NCI-H2029 (cell line): ENCODE measurements at regions not wholly inside any gene's neighbourhood (a gene's known extent, or its start where the extent isn't known, plus 50 kb on each side); places are given as distances from the start of the nearest gene placed in this dataset.

Experiments used
- DNase-seq: peaks from one replicate; lab custom pipeline; 2025; lab: John Stamatoyannopoulos, UW

DNA sequence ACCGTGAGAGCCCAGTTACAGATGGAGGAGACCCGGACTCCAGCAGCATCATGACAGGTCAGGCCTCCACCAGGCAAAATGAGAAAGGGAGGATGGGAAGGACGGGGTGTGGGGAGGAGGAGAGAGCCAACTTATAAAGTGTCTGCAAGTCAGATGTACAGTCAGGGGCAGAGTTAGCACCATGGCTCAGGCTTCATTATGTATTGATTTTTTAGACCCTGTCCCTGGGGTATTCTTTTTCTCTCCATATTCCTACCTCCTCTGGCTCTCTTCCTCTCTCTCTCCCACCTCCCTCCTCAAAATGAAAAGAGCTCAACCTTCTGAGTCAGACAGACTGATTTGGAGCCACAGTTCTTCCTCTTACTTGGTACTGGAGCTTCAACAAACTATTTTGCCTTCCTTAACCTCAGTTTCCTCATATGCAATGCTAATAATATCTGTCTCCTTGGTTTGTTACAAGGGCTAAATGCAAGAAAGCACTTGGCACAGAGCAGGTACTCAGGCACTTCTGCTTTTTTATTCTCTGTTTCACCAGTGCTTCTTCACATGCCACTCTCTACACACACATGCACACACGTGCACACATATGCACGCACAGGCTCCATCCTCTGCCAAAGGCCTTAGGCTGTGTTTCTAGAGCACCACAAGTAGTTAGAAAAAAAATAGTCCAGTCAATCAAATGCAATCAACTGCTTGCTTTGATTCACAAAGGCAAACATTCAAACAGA lies 92.3 kb upstream of the PKDCC start:
- DNase-seq = no peak

DNA sequence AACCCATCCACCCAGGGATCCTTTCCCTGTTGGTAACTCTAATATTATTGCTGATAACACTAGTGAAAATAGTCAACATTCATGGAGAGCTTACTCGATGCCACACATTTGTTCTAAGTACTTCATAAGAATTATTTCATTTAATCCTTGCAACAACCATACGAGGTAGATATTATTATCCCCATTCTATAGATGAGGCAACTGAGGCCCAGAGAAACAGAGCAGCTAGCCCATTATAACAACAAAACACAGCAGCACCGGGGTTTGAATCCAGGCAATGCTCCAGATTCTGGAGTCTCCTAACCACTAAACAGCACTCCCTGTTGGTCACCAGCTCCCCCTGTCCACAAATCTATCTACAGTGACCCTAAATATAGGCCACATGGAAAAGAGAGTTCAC lies 90.4 kb upstream of the PKDCC start:
- DNase-seq = no peak

DNA sequence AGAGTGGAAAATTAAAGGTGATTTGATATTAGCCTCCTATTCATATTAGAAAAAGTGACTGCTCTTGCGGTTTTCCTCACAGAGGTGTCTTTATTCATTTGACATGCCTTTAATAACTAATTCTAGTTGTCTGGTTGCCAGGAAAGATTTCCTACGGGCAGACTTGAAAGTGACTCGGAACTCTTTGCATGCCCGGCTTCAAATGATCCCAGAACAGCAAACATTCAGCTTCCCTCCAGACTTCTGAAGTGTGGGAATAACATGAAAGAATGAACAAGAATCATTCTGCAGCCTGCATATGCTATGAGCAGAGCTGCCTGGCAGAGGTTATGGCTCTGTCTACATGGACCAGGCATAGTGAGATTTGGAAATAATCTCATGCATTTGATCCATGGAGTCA lies 89.6 kb upstream of the PKDCC start:
- no peak for DNase-seq

DNA sequence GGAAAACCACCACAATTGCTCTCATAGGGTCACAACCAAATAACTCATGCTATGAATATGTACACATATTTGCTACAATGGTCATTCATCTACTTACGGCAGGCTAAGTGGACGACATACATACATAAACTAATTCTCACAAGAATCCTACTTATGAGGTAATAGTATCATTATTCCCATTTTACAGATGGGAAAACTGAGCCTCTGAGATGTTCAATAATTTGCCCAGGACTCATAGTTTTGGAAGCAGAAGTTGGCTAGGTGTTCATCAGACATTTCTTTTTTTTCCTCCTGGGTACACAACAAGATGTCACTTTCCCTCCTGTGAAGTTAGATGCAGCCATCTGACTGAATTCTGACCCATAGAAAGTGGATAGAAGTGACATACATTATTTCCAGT lies 89.0 kb upstream of the PKDCC start:
- no peak for DNase-seq

DNA sequence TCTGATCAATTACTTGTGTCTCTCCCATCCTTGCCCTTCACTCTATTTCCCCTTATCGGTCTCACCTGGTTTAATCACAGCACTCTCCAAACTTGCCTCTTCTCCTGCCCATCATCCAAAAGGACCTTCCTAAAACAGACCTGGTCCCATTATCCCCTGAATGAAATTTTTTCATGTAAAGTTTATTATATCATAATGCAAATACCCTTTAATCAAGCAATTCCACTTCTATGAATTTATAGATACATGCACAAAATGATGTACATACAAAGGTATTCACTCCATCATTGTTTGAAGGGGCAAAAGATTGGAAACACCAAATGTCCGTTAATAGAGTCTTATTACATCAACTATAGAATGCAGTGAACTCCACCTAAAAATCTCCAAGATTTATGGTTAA lies 88.1 kb upstream of the PKDCC start:
- no peak for DNase-seq

DNA sequence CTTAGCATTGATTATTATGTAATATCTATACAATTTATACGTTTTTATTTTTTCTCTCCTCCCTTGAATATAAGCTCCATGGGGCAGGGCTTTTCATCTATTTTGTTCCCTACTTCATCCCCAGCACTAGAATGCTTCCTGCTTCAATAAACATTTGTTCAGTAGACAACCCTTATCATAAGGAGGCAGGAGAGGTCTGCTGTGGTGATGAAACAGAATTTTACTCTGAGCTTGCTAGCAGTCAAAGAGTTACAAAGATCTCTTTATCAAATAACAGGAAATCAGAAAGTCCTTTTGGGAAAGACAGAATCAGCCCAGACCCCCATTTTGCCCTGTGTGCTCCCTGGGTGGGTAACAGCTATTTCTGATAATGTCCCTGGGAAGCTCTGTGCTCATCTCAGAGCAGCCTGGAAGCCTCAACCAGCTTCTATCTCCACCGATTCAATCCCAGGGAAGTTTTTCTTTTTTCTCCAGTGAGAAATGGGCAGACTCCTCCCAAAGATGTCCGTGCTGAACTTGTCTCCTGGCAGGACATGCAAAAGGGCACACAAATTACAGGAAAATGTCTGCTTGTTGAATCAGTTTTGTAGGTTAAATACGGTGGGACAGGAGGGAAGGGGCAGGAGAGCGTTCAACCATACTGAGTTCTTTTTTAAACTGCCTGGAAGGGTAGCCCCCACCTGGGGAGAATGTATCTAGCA lies 84.7 kb upstream of the PKDCC start:
- DNase-seq = no peak

DNA sequence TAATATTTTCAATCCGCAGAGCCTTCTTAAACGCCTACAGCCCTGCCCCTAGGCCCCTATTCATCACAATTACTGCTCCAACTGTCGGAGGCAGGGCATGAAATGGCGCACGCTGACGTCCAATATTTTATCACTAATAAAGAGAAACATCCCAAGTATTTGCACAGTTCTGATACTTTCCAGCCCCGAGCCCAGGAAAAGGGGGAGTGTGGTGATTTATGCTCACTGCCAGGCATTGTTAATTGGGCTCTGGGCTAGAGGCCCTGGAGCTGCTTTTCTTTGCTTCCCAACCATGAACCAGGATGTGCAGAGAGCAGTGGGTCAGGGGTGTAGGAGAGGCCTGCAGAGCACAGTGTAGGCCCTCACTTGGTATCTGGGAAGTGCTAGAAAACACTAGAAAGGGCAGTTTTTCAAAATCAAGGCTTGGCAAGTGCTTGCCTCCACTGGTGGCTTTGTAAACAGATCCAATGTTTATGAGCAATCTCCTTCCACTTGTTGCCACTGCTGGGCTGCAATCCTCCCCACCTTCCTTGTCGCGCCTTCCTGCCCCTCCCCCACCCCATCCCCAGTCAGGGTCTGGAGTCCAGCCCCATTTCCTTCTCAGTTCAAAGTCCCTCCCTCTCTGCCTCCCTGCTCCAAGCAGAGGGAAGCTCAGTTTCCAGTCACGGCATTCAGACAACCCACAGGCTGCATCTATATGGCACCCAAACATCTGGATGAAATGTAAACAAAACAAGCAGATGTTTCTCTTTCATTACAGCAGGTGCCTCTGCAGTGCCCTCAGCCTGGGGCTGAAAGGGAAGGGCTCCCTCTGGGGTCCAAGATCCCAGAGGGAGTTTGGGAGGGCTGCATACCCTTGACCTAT lies 83.9 kb upstream of the PKDCC start:
- DNase-seq = peak; percentile 64

DNA sequence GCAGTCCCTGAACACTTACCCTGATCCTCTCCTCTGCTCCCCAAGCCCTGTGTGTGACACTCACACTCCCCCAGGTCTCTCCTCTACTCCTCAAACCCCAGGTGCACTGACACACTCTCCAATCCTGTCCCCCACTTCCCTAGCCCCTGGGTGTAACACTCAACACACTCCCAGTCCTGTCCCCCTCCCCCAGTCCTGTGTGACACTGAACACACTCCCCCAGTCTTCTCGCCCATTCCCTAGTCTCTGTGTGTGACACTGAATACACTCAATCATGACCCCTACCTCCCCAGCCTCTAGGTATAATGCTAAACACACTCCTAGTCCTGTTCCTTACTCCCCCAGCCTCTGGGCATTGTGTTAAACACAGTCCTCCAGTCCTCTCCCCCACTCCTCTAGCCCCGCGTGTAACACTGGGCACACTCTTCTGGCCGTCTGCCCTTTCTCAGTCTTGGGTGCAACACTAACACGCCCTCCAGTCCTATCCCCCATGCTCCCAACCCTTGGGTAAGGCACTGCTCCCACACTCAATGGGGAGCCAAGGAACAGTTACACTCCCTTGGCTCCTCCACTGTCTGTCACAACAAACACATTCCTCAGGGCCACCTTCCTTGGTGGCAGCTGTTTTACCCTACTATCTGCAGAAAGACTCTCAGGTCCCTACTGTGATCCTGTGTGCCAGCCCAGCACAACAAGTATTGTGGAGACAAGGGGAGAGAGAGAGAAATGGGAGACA lies 82.5 kb upstream of the PKDCC start:
- DNase-seq = no peak

DNA sequence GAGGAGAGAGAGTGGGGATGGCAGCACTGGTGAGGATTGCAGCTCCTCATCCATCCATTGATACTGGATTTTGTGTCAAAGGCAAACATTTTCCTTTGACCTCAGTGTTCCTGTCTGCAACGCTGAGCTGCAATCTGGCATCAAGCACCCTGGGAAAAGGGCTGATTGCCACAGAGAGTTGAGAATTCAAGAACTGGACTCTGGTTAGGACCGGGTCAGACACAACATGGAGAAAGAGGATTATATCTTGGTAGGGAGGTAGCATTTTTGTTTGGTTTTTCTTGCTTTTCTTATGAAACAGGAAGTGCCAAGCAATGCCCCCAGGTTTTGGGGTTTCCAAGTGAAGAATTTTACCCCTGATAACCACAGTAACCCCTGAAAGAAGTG lies 81.9 kb upstream of the PKDCC start:
- no peak for DNase-seq

DNA sequence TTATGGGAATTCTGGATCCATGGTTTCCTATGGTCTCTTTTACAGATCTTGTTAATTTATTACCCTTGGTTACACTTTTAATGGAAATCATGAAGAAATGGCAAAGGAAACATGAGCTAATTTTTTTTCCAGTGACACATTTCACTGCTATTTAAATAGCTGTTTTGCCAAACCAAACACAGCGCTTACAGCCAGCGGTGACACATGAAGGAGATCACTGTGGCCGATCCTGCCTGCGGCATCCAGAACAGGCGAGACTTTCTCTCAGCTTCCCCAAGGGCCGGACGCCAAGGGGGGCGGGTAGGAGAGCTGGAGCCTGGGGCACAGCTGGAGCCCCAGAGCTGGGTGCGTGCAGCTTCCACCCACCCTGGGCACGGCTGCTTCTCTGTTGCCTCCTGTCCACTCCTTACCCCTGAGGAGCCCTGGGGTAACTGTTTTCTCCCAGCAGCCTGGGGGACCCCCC lies 81.4 kb upstream of the PKDCC start:
- DNase-seq = peak; percentile 38

DNA sequence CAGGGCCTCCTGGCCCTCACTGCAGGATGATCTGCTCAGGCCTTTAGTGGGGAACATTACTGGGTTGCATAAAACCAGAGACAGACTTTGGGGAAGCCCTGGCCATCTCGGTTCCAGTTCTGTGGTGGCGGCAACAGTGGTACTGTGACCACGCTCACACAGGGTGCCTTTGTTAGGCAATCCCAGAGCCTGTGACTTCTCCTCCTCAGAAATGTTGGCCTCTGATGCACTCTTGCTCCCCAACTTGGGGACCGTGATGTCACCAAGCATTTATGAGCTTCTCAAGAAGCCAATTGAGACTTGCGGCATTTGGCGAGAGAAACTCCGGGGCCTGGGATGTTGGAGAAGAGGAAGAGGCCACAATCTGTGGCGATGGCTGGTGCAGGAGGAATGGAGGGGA lies 80.9 kb upstream of the PKDCC start:
- DNase-seq = no peak

DNA sequence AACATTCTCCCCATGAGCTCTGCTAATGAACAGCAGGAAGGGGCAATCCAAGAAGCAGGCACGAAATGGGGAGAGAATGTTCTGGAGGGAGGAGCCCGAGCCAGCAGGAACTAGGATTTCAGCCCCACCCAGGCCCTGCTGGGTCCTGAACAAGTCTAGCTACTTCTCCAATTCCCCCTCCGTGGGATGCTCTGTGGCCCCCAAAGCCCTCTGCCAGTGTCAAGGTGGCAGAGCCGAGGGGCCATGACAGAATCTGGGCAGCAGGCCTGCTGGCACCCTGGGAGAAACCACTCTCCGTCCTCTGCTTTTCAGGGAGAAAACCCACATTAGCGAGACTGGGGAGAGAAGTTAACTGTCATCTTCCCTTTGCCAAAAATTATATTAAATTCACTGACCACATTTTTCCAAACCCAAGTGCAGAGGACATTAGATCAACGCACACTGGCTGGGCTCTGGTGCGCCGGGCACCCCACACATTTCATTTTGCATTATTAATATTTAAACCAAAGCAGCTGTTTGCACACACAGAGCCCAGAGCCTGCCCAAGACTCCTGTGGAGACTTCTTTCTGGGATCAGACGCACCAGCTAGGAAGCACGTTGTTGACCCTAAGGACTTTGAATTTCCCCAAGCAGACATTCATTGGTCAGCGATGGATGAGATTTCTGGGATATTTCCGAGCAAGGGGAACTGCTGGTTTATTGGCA lies 80.2 kb upstream of the PKDCC start:
- no peak for DNase-seq

DNA sequence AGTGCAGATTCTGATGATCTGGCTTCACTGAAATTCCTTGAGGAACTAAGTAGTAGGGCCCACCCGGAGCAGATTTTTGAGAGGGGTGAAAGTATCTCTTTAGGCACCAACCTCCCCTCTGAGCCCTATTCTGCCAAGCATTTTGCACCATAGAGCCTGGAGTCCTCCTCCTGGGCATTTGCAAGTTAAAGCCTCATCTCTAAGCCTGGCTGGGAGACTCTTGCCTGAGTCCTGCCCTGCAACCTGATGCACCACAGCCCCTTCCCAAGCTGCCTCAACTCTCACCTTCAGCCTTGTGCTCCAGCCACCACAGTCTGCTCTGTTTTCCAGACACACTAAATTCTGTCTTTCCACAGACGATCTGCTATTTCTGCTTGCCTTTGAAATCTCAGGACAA lies 79.6 kb upstream of the PKDCC start:
- no peak for DNase-seq

DNA sequence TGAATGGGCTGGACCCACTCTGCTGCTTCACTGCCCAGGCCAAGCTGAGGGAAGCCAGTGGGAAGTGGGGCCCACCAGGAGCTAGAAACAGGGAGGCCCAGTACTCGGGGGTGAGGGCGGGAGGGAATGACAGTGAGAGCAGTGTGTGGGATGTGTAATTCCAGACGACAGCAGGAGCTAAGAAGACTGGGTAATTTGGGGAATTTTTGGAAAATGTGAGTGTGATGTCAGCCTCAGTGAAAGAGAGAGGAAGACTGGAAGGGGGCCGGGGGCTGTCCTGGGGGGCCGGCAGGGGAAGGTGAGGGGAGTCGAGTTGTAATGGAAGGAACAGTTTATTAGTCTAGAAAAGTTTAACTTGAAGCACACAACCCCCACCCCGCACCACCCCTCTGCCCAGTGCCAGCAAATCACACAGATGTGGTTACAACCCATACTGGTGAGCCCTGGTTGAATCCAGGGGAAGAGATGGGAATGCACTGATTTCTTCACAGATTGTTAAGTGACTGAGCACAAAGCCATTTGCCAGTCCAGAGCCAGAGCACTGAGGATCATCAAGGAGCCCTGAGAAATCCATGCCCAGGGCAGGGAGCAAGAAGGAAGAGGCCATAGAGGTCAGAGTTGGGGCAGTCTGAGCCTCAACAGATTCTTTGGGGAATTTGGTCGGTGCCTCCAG lies 76.7 kb upstream of the PKDCC start:
- DNase-seq = no peak

DNA sequence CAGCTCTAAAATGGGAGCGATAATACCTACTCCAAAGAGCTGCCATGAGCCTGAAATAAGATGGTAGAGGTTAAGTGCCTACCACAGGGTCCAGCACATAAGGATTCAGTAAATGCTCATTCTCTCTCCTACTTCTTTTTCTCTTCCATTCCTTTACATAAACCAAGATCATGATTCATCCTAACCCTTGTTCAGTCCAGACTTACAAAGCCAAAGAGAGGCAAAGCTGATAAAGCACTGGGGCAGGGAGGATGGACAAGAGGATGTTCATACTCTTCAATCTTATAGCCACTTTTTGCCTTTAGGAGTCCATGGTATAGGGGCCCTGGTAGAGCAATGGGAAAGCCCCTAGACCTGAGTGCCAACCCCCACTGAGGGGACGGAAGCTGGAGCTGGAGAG lies 75.6 kb upstream of the PKDCC start:
- DNase-seq = no peak

DNA sequence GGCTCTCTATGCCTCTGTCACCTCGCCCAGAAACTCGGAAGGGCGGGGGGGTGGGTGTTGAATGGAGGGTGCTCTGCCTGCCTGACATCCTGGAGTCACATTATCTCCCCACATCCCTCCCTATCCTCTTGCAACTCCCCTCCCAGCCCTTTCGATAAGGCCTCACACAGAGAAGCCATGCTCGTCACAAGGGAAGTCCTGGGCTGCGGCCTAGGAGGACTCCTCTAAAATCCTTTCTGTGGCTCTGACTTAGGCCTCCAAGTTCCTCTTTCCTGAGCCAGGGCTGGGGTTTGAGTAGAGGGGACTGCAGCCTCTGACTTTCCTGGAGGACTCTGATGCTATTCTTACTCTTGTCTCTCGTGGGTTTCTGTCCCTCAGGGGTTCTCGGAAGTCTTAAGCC lies 75.0 kb upstream of the PKDCC start:
- no peak for DNase-seq

DNA sequence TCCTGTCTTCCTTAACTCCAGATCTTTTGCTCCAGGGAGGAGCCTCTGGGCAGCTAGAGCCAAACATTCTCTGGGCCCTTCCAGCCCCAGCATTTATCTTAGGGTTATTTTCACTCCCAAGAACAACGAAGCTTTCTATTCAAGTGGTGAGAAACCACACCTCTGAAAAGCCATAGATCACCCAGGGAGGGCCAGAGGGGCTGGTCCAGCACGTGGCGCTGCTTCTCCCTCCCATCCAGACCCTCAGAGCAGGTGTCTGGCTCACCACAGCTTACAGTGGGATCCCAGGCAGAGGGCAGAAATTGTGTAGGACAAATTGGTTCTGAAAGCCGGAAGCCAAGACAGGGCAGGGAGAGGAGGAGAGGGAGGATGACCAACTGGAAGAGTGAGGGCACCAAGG lies 74.0 kb upstream of the PKDCC start:
- DNase-seq = no peak

DNA sequence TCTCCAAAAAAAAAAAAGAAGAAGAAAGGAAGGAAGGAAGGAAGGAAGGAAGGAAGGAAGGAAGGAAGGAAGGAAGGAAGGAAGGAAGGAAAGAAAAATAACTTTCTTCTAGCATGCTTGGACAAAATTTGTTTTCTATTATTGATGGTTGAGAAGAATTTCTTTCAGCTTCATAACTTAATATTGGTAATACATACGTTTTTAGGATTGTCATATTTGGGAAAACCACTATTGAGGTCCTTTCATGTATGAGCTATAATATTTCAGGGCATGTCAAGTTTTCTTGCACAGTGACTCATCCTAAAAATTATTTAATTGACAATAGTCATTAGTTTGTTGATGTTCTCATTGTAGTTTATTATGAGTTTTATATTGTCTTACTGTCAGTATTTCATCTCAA lies 66.4 kb upstream of the PKDCC start:
- DNase-seq = no peak

DNA sequence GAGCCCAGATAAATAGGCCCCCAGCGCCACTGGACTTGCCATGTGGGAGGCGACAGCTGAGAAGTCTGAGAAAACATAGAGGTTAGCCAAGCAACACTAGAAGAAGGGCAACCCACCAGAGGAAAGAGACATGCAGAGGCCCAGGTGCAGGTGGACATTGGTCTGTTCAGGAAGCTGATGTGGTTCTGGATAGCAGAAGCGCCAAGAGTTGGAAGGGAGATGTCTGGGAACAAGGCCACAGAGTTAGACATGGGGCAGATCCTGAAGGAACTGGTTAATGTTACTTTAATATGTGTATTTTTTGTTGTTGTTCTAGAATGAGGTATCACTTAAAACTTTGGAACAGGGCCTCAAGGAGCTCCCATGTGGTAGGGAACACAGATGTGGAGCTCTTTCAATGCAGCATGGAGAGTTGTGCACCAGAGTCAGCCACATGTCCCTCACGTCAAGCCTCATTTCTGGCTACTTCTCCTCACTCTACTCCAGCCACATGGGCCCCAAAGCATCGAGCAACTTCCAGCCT lies 62.2 kb upstream of the PKDCC start:
- DNase-seq = no peak

DNA sequence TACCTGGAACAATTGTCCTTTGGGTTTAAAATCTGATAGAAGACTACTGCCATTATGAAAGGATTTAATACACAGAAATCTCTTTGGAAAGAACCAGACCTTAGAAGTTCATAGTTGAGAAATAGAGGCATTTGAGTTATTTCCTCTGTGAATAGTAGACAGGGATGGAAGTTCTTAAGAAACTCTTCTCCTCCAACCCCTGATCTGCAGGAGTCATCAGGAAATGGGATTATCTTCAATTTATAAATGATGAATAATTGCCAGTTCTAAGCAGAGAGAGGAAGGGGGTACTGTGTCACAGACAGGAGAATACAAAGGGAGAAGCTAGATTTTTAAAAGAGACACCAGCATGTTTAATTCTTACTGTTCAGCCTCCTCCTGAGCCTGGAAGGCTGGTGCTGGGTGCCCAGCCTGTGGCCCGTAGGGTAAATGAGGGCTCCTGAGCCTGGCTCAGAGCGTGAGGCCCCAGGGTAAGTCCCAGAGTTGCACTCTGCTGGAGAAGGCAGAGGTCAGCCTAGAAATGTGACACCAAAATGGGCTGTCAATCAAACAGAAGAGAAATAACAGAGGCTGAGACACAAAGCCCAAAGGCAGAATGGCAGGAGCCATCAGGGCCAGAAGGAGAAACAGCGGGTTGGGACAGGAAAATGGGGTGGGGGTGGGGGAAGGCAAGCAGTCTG lies 58.2 kb upstream of the PKDCC start:
- no peak for DNase-seq
